ENCODE measurements at regions not wholly inside any gene's neighbourhood (a gene's known extent, or its start where the extent isn't known, plus 50 kb on each side); places are given as distances from the start of the nearest gene placed in this dataset.

DNA sequence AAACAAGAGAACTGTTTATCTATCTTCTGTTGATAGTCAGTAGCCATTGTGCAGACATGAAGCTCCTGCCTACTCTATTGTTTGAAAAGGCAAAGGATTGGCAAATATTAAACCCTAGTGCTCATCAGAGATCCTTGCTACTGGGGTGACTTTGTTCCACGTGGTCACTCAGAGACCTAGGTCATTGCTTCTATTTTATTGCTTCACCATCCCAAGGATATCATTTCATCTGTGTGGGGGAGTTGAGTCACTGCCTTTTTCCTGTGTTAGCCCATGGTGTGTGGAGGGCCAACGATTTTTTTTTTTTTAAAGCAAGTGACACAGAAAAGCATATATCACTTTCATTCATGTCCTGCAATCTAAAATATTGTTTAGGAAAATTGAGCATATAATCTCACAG, 254.1 kb upstream of the RXFP2 start:
- CTCF ChIA-PET, result no interaction called here
- no peaks in the 10 kb centered on the region for H3K36me3 ChIP-seq (ENCODE audit: low read depth, low read length)

GRCh38 chr13:31485651-31486051, 253.7 kb upstream of the RXFP2 start:
- H3K9ac ChIP-seq (ENCODE audit: low read length), result no peak overlapping the region
- H3K4me3 ChIP-seq (ENCODE audit: low read length), result no peak overlapping the region
- ChIA-PET CTCF (no interaction called here), POLR2A (ENCODE audit: unreplicated experiment) (no interaction called here)
- DNase-seq, result no peak
- H4K20me1 ChIP-seq (ENCODE audit: low read length), result no peaks in the 10 kb centered on the region
- no peak overlapping the region for H3K27ac ChIP-seq (ENCODE audit: low read length)
- BruUV-seq (replicated peaks), result no TSS peak
- no peak for ATAC-seq
- H3K9me2 ChIP-seq (replicated peaks; ENCODE audit: low read length), result no peaks in the 10 kb centered on the region
- no peaks in the 10 kb centered on the region for H3K4me1 ChIP-seq (ENCODE audit: insufficient read depth, low read length)
- H3K4me2 ChIP-seq (ENCODE audit: low read length), result no peak overlapping the region
- H3K9me3 ChIP-seq (ENCODE audit: low read length), result no peaks in the 10 kb centered on the region
- 0 out of 2 replicates have a peak, but pooled peaks cover 8% of the 10 kb centered on the region for H3K27me3 ChIP-seq (ENCODE audit: low read length)
- no peak overlapping the region for H2AFZ ChIP-seq (ENCODE audit: low read length)
- H3K79me2 ChIP-seq (ENCODE audit: low read length), result no peaks in the 10 kb centered on the region
- intact Hi-C loops (cut with micrococcal nuclease), result no loop called here
- H3K36me3 ChIP-seq (ENCODE audit: low read depth, low read length), result no peaks in the 10 kb centered on the region
- no peaks in the 10 kb centered on the region for H3F3A ChIP-seq (ENCODE audit: low read length, unreplicated experiment)
- TF ChIP-seq CTCF (conservative IDR thresholded peaks at IDR 0.05; ENCODE audit: low read depth, low read length) (no peak), EZH2phosphoT487 (IDR thresholded peaks at IDR 0.05; ENCODE audit: borderline replicate concordance, low read length) (no peak), EZH2 (IDR thresholded peaks at IDR 0.05; ENCODE audit: low read length, unreplicated experiment) (no peak)

More for the DNA sequence above, 254.1 kb upstream of the RXFP2 start:
- H3K9ac ChIP-seq (ENCODE audit: low read length), result no peak overlapping the region
- H3K4me2 ChIP-seq (ENCODE audit: low read length), result no peak overlapping the region
- no peaks in the 10 kb centered on the region for H3K79me2 ChIP-seq (ENCODE audit: low read length)
- intact Hi-C loops (cut with micrococcal nuclease), result no loop called here
- no peak overlapping the region for H2AFZ ChIP-seq (ENCODE audit: low read length)
- no peaks in the 10 kb centered on the region for H3K9me3 ChIP-seq (ENCODE audit: low read length)
- H3K27ac ChIP-seq (ENCODE audit: low read length), result no peak overlapping the region
- H3K4me3 ChIP-seq (ENCODE audit: low read length), result no peak overlapping the region
- ATAC-seq (no peak), DNase-seq (no peak)
- H3K9me2 ChIP-seq (replicated peaks; ENCODE audit: low read length), result no peaks in the 10 kb centered on the region
- TF ChIP-seq EZH2phosphoT487 (IDR thresholded peaks at IDR 0.05; ENCODE audit: borderline replicate concordance, low read length), result no peak
- TF ChIP-seq CTCF (conservative IDR thresholded peaks at IDR 0.05; ENCODE audit: low read depth, low read length), result no peak
- no peak for TF ChIP-seq EZH2 (IDR thresholded peaks at IDR 0.05; ENCODE audit: low read length, unreplicated experiment)
- no TSS peak for BruUV-seq (replicated peaks)
- POLR2A ChIA-PET (ENCODE audit: unreplicated experiment), result no interaction called here
- no peaks in the 10 kb centered on the region for H3F3A ChIP-seq (ENCODE audit: low read length, unreplicated experiment)
- 0 out of 2 replicates have a peak, but pooled peaks cover 8% of the 10 kb centered on the region for H3K27me3 ChIP-seq (ENCODE audit: low read length)
- H4K20me1 ChIP-seq (ENCODE audit: low read length), result no peaks in the 10 kb centered on the region
- no peaks in the 10 kb centered on the region for H3K4me1 ChIP-seq (ENCODE audit: insufficient read depth, low read length)

GRCh38 chr13:31495336-31495735, 244.0 kb upstream of the RXFP2 start:
- no peaks in the 10 kb centered on the region for H3K36me3 ChIP-seq (ENCODE audit: low read depth, low read length)
- ATAC-seq (no peak), DNase-seq (no peak)
- no peaks in the 10 kb centered on the region for H3K9me3 ChIP-seq (ENCODE audit: low read length)
- no peaks in the 10 kb centered on the region for H3F3A ChIP-seq (ENCODE audit: low read length, unreplicated experiment)
- no peaks in the 10 kb centered on the region for H3K79me2 ChIP-seq (ENCODE audit: low read length)
- no peaks in the 10 kb centered on the region for H3K9me2 ChIP-seq (replicated peaks; ENCODE audit: low read length)
- POLR2A ChIA-PET (ENCODE audit: unreplicated experiment), result no interaction called here
- no peak overlapping the region for H3K9ac ChIP-seq (ENCODE audit: low read length)
- BruUV-seq (replicated peaks), result no TSS peak
- no peak overlapping the region for H2AFZ ChIP-seq (ENCODE audit: low read length)
- TF ChIP-seq EZH2 (IDR thresholded peaks at IDR 0.05; ENCODE audit: low read length, unreplicated experiment) (no peak), EZH2phosphoT487 (IDR thresholded peaks at IDR 0.05; ENCODE audit: borderline replicate concordance, low read length) (no peak), CTCF (conservative IDR thresholded peaks at IDR 0.05; ENCODE audit: low read depth, low read length) (no peak)
- H3K4me2 ChIP-seq (ENCODE audit: low read length), result no peak overlapping the region
- H3K4me3 ChIP-seq (ENCODE audit: low read length), result no peak overlapping the region
- intact Hi-C loops (cut with micrococcal nuclease), result no loop called here
- H3K27me3 ChIP-seq (ENCODE audit: low read length), result no peaks in the 10 kb centered on the region
- no peaks in the 10 kb centered on the region for H3K4me1 ChIP-seq (ENCODE audit: insufficient read depth, low read length)
- H3K27ac ChIP-seq (ENCODE audit: low read length), result no peak overlapping the region
- CTCF ChIA-PET, result no interaction called here
- no peaks in the 10 kb centered on the region for H4K20me1 ChIP-seq (ENCODE audit: low read length)
